ENCODE measurements at regions not wholly inside any gene's neighbourhood (a gene's known extent, or its start where the extent isn't known, plus 50 kb on each side); places are given as distances from the start of the nearest gene placed in this dataset.

- Histone ChIP-seq H3K4me2 (ENCODE audit: low read depth, low read length) (no peak overlapping the region), H3K4me3 (replicated peaks in 1 of 3; ENCODE audit: insufficient read depth in 1 of 3, low read depth in 2 of 3, low read length in 3 of 3) (no peak overlapping the region), H3K4me1 (ENCODE audit: insufficient read depth, low read length) (no peaks in the 10 kb centered on the region), H3K79me2 (ENCODE audit: insufficient read depth, low read length) (no peaks in the 10 kb centered on the region), H4K20me1 (ENCODE audit: insufficient read depth, low read length) (no peaks in the 10 kb centered on the region), H2AFZ (ENCODE audit: low read length) (no peak overlapping the region), H3K9ac (ENCODE audit: insufficient read depth, low read depth, low read length) (no peak overlapping the region), H3K36me3 (replicated peaks in 1 of 2; ENCODE audit: control insufficient read depth in 1 of 2, insufficient read depth in 2 of 2, low read length in 2 of 2) (no peaks in the 10 kb centered on the region), H3K9me3 (ENCODE audit: low read length) (peaks cover 26% of the 10 kb centered on the region; the same call in 1 of the 2 replicates), H3K27me3 (ENCODE audit: control insufficient read depth in 1 of 2, insufficient read depth in 2 of 2, low read length in 2 of 2) (no peaks in the 10 kb centered on the region), H3K27ac (ENCODE audit: extremely low read length, insufficient read depth, low read length) (no peak overlapping the region)
- DNase-seq (ENCODE audit: low spot score): no peak
- in situ Hi-C loops (cut with HindIII; ENCODE audit: extremely low pct_ligation_motif_present, low pct_unique_long_range_greater_than_20kb) (no loop called here), intact Hi-C loops (cut with micrococcal nuclease; ENCODE audit: unreplicated experiment) (no loop called here)
- FAIRE-seq: no peak
- WGBS (ENCODE audit: low lambda C conversion rate): 50% methylated on average over 1 of the region's 1 CpG
- no TSS peak for BruUV-seq (replicated peaks)
- ChIA-PET CTCF (ENCODE audit: low intra/inter-chr PET ratio, low total read pairs) (no interaction called here), POLR2A (no interaction called here)
- ATAC-seq: no peak
- TF ChIP-seq HNF1B (CRISPR knock-in tag; IDR thresholded peaks at IDR 0.05): no peak
- TF ChIP-seq ZNF576 (CRISPR knock-in tag; IDR thresholded peaks at IDR 0.05): no peak
- no peak for TF ChIP-seq ZGPAT (CRISPR knock-in tag; IDR thresholded peaks at IDR 0.05)
- no peak for TF ChIP-seq ZNF678 (CRISPR knock-in tag; IDR thresholded peaks at IDR 0.05)
- no peak for TF ChIP-seq NONO (IDR thresholded peaks at IDR 0.05)
- no peak for TF ChIP-seq NONO (CRISPR knock-in tag; conservative IDR thresholded peaks at IDR 0.05)
- no peak for TF ChIP-seq CTCF (CRISPR knock-in tag; IDR thresholded peaks at IDR 0.05)
- no peak for TF ChIP-seq ZNF670 (CRISPR knock-in tag; IDR thresholded peaks at IDR 0.05; ENCODE audit: borderline replicate concordance)
- TF ChIP-seq ZNF138 (CRISPR knock-in tag; IDR thresholded peaks at IDR 0.05; ENCODE audit: low read depth): no peak
- TF ChIP-seq FOXP1 (IDR thresholded peaks at IDR 0.05): no peak
- TF ChIP-seq FOXP1 (CRISPR knock-in tag; IDR thresholded peaks at IDR 0.05): no peak
- no peak for TF ChIP-seq ZNF512 (CRISPR knock-in tag; IDR thresholded peaks at IDR 0.05)
- TF ChIP-seq RFX3 (CRISPR knock-in tag; IDR thresholded peaks at IDR 0.05): no peak
- TF ChIP-seq AHR (CRISPR knock-in tag; IDR thresholded peaks at IDR 0.05): no peak
- TF ChIP-seq ZNF460 (CRISPR knock-in tag; IDR thresholded peaks at IDR 0.05; ENCODE audit: borderline replicate concordance): no peak
- TF ChIP-seq HNRNPUL1 (IDR thresholded peaks at IDR 0.05; ENCODE audit: low read depth, low read length): no peak
- no peak for TF ChIP-seq THAP9 (CRISPR knock-in tag; IDR thresholded peaks at IDR 0.05; ENCODE audit: borderline replicate concordance)
These were observed 237.8 kb upstream of the NMUR2 start for GRCh38 chr5:152642880-152643279.
